Neural progenitor cell (in vitro differentiated cells): ENCODE measurements at regions not wholly inside any gene's neighbourhood (a gene's known extent, or its start where the extent isn't known, plus 50 kb on each side); places are given as distances from the start of the nearest gene placed in this dataset.

ENCODE experiments used
- CTCF ChIP-seq: fragments of 200-600 bp; sonication (generic); IDR thresholded peaks from 2 replicates; pipeline ENCODE4 v1.5.1; 2017; ENCODE audit warnings: antibody characterized with exemption, mild to moderate bottlenecking
- EZH2 ChIP-seq: fragments of 200-600 bp; sonication (generic); IDR thresholded peaks from 2 replicates; pipeline ENCODE4 v1.6.1; 2017; ENCODE audit warnings: antibody characterized with exemption, mild to moderate bottlenecking, moderate library complexity

GRCh38 chr6:144578385-144579350, 293.5 kb downstream of the UTRN start:
- no peak for TF ChIP-seq EZH2
- TF ChIP-seq CTCF = no peak
